HCT116 (cell line): ENCODE measurements at regions not wholly inside any gene's neighbourhood (a gene's known extent, or its start where the extent isn't known, plus 50 kb on each side); places are given as distances from the start of the nearest gene placed in this dataset.

ENCODE experiments used
- ATAC-seq: fragments of 200-7000 bp; cut with Tn5 transposase; 2 replicates; pipeline ENCODE4 v1.9.1; 2020; ENCODE audit warnings: mild to moderate bottlenecking, moderate library complexity
- BruUV-seq: library from RNA; stranded (reverse); fragments of 400-500 nt; replicated peaks from 2 replicates; lab custom pipeline; 2021; lab: Mats Ljungman, UMichigan
- CTCF ChIA-PET: fragments of 300-600 bp; sonication (Branson Sonifier 250); formaldehyde crosslinking; loops from one replicate; lab custom pipeline; 2021; ENCODE audit warnings: antibody characterized with exemption; lab: Charles Lee
- POLR2A ChIA-PET: fragments of 300-600, 350-600 bp; sonication (Branson Sonifier 250); formaldehyde crosslinking; loops from one replicate; lab custom pipeline; 2021; ENCODE audit warnings: antibody characterized with exemption; lab: Charles Lee
- RAD21 ChIA-PET, 2 experiments: fragments of 300-600 bp; sonication (Branson Sonifier 250); formaldehyde crosslinking; loops; one replicate each; lab custom pipeline; 2023; ENCODE audit warnings: low total read pairs in 2 of 2; ENCODE audit not compliant: uncharacterized antibody in 2 of 2, unreplicated experiment in 2 of 2, low non-redundant PET in 1 of 2; lab: Charles Lee
- DNase-seq: peaks from one replicate; pipeline ENCODE4 v3.0.0-alpha.2; 2010; ENCODE audit warnings: low read depth, low spot score
- H2AFZ ChIP-seq: fragments of 200-600 bp; shearing (Covaris generic), sonication (generic); 2 replicates; pipeline ENCODE4 v1.6.1; 2017; ENCODE audit warnings: low read depth, mixed run types, mixed read lengths, antibody characterized with exemption, low read length; ENCODE audit not compliant: poor library complexity, severe bottlenecking
- H3K27ac ChIP-seq: 2 replicates; pipeline ENCODE4 v1.5.1; 2012; ENCODE audit warnings: low read depth, low read length
- H3K27me3 ChIP-seq: fragments of 200-600 bp; sonication (generic); 2 replicates; pipeline ENCODE4 v1.6.1; 2016; ENCODE audit warnings: mixed run types, low read length, mixed read lengths; ENCODE audit not compliant: insufficient read depth
- H3K36me3 ChIP-seq, 2 experiments: fragments of 200-500 bp in 1 of 2; fragments of 200-600 bp in 1 of 2; sonication (Bioruptor generic) in 1 of 2; sonication (generic) in 1 of 2; 2 replicates each; pipeline versions ENCODE4 v1.5.1 to v1.6.1; 2014 to 2016; ENCODE audit warnings: low read length in 2 of 2, inconsistent platforms in 1 of 2, mixed read lengths in 1 of 2, mixed run types in 1 of 2; ENCODE audit not compliant: insufficient read depth in 2 of 2, control insufficient read depth in 1 of 2
- H3K4me1 ChIP-seq, 2 experiments: fragments of 200-600 bp in 1 of 2; sonication (generic) in 1 of 2; 2 replicates each; pipeline versions ENCODE4 v1.5.1 to v1.6.1; 2012 to 2017; ENCODE audit warnings: low read length in 2 of 2, inconsistent platforms in 1 of 2, mild to moderate bottlenecking in 1 of 2, mixed read lengths in 1 of 2, mixed run types in 1 of 2, moderate library complexity in 1 of 2; ENCODE audit not compliant: insufficient read depth in 2 of 2, control insufficient read depth in 1 of 2
- H3K4me2 ChIP-seq: fragments of 200-600 bp; sonication (generic); 2 replicates; pipeline ENCODE4 v1.6.1; 2017; ENCODE audit warnings: mixed run types, low read length, mixed read lengths
- H3K4me3 ChIP-seq, 2 experiments: fragments of 200-600 bp in 1 of 2; sonication (generic) in 1 of 2; replicated peaks in 1 of 2; 2 replicates each; pipeline ENCODE4 v1.5.1; 2011 to 2016; ENCODE audit warnings: low read length in 2 of 2, control low read depth in 1 of 2, low read depth in 1 of 2, mild to moderate bottlenecking in 1 of 2, mixed read lengths in 1 of 2, mixed run types in 1 of 2
- H3K79me2 ChIP-seq: fragments of 200-600 bp; sonication (generic); 2 replicates; pipeline ENCODE4 v1.6.1; 2017; ENCODE audit warnings: mild to moderate bottlenecking, mixed run types, low read length, moderate library complexity, mixed read lengths; ENCODE audit not compliant: insufficient read depth
- H3K9ac ChIP-seq: fragments of 200-600 bp; sonication (generic); 2 replicates; pipeline ENCODE4 v1.6.1; 2016; ENCODE audit warnings: low read length, mixed read lengths
- H3K9me2 ChIP-seq: fragments of 200-600 bp; sonication (generic), shearing (Covaris generic); 2 replicates; pipeline ENCODE4 v1.6.1; 2017; ENCODE audit warnings: mixed run types, mild to moderate bottlenecking, moderate library complexity; ENCODE audit not compliant: insufficient read depth
- H3K9me3 ChIP-seq, 2 experiments: fragments of 200-500 bp in 1 of 2; fragments of 200-600 bp in 1 of 2; sonication (Bioruptor generic) in 1 of 2; sonication (generic) in 1 of 2; 2 replicates each; pipeline ENCODE4 v1.6.1; 2014 to 2017; ENCODE audit warnings: low read length in 2 of 2, mixed read lengths in 2 of 2, inconsistent platforms in 1 of 2, low read depth in 1 of 2, mild to moderate bottlenecking in 1 of 2, mixed run types in 1 of 2, moderate library complexity in 1 of 2; ENCODE audit not compliant: control insufficient read depth in 1 of 2, insufficient read depth in 1 of 2
- H4K20me1 ChIP-seq: fragments of 200-600 bp; sonication (generic), shearing (Covaris generic); 2 replicates; pipeline ENCODE4 v1.6.1; 2017; ENCODE audit warnings: mixed run types, mild to moderate bottlenecking, moderate library complexity; ENCODE audit not compliant: insufficient read depth
- CEBPB ChIP-seq: IDR thresholded peaks from 2 replicates; pipeline ENCODE4 v1.6.1; 2012; ENCODE audit warnings: low read depth
- FOSL1 ChIP-seq: IDR thresholded peaks from 2 replicates; pipeline ENCODE4 v1.6.1; 2012; ENCODE audit warnings: low read depth
- JUND ChIP-seq: IDR thresholded peaks from 2 replicates; pipeline ENCODE4 v1.6.1; 2012
- MAX ChIP-seq: IDR thresholded peaks from 2 replicates; pipeline ENCODE4 v1.6.1; 2012
- RAD21 ChIP-seq: IDR thresholded peaks from 2 replicates; pipeline ENCODE4 v1.6.1; 2012; ENCODE audit warnings: low read depth, mild to moderate bottlenecking
- SP1 ChIP-seq: IDR thresholded peaks from 2 replicates; pipeline ENCODE4 v1.6.1; 2012; ENCODE audit warnings: low read depth
- intact Hi-C: fragments of 100-400 bp; cut with micrococcal nuclease; formaldehyde crosslinking; loops from 2 replicates; pipeline ENCODE4 v1.10.0; 2022
- TF ChIP-seq, protein P1 (sequence below): IDR thresholded peaks from 2 replicates; pipeline ENCODE4 v1.6.1; 2011; ENCODE audit warnings: mild to moderate bottlenecking, low read length, moderate library complexity; ENCODE audit not compliant: insufficient replicate concordance; ENCODE audit errors: extremely low read depth

GRCh38 chr7:15012135-15012534 is 109.6 kb upstream of the DGKB start:
- no peak overlapping the region for H2AFZ ChIP-seq
- H4K20me1 ChIP-seq = no peaks in the 10 kb centered on the region
- DNase-seq (no peak), ATAC-seq (no peak)
- ChIA-PET RAD21 (no interaction called here), POLR2A (no interaction called here), CTCF (no interaction called here)
- no peak for TF ChIP-seq SP1
- H3K4me2 ChIP-seq = no peak overlapping the region
- H3K27me3 ChIP-seq = no peaks in the 10 kb centered on the region
- no peaks in the 10 kb centered on the region for H3K79me2 ChIP-seq
- intact Hi-C loops = loop anchor here (10.0 kb wide), 2 partner anchors 1063 to 1727 kb away; no protein-coding TSS in a partner anchor
- H3K36me3 ChIP-seq = no peaks in the 10 kb centered on the region
- H3K4me3 ChIP-seq = no peak overlapping the region
- H3K9ac ChIP-seq = no peak overlapping the region
- no peaks in the 10 kb centered on the region for H3K9me3 ChIP-seq
- BruUV-seq = no TSS peak
- no peak overlapping the region for H3K27ac ChIP-seq
- peaks cover 6 to 19% of the 10 kb centered on the region in 2 experiments; a peak in 3 of 4 replicates for H3K4me1 ChIP-seq
- no peaks in the 10 kb centered on the region for H3K9me2 ChIP-seq

DNA sequence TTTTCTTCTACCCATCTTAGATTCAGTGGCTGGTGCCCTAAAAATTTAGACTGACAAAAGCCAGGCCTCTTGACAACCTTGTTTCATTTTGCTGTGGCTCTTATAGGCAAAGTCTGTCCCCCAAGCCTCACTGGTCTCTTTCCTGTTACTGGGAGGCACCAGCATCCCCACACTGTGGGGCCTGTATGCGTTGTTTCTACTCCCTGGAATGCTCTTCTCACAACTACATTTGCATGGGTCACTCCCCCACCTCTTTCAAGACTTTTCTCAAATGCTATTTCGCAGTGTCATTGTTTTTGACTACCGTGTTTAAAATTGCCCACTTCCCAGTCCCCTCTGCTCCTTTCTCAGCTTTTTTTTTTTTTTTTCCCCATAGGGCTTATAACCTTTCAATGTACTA is 108.7 kb upstream of the DGKB start:
- Histone ChIP-seq H2AFZ (no peak overlapping the region), H3K27me3 (no peaks in the 10 kb centered on the region), H3K9me2 (no peaks in the 10 kb centered on the region), H3K9me3 (no peaks in the 10 kb centered on the region), H4K20me1 (no peaks in the 10 kb centered on the region), H3K9ac (no peak overlapping the region), H3K79me2 (no peaks in the 10 kb centered on the region), H3K4me2 (no peak overlapping the region), H3K4me1 (peaks cover 4 to 11% of the 10 kb centered on the region in 2 experiments; a peak in 3 of 4 replicates), H3K27ac (no peak overlapping the region), H3K4me3 (no peak overlapping the region), H3K36me3 (no peaks in the 10 kb centered on the region)
- ChIA-PET POLR2A (no interaction called here), CTCF (no interaction called here), RAD21 (no interaction called here)
- DNase-seq = no peak
- no peak for ATAC-seq
- intact Hi-C loops = loop anchor here (10.0 kb wide), 2 partner anchors 1064 to 1726 kb away; no protein-coding TSS in a partner anchor
- TF ChIP-seq JUND (no peak), FOSL1 (no peak), MAX (no peak), CEBPB (no peak), SP1 (no peak), RAD21 (no peak)
- TF ChIP-seq, protein P1, sequence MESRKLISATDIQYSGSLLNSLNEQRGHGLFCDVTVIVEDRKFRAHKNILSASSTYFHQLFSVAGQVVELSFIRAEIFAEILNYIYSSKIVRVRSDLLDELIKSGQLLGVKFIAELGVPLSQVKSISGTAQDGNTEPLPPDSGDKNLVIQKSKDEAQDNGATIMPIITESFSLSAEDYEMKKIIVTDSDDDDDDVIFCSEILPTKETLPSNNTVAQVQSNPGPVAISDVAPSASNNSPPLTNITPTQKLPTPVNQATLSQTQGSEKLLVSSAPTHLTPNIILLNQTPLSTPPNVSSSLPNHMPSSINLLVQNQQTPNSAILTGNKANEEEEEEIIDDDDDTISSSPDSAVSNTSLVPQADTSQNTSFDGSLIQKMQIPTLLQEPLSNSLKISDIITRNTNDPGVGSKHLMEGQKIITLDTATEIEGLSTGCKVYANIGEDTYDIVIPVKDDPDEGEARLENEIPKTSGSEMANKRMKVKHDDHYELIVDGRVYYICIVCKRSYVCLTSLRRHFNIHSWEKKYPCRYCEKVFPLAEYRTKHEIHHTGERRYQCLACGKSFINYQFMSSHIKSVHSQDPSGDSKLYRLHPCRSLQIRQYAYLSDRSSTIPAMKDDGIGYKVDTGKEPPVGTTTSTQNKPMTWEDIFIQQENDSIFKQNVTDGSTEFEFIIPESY = no peak
- no TSS peak for BruUV-seq
